ENCODE measurements at regions not wholly inside any gene's neighbourhood (a gene's known extent, or its start where the extent isn't known, plus 50 kb on each side); places are given as distances from the start of the nearest gene placed in this dataset.

GRCh38 chr6:19142275-19142674 is 694.9 kb upstream of the ID4 start:
- H3K4me3 ChIP-seq (ENCODE audit: low read length), result no peak overlapping the region
- DNase-seq (ENCODE audit: low read depth), result no peak
- TF ChIP-seq CTCF (conservative IDR thresholded peaks at IDR 0.05; ENCODE audit: low read length), result no peak

- no peak for DNase-seq (ENCODE audit: low read depth)
- no peak for TF ChIP-seq CTCF (conservative IDR thresholded peaks at IDR 0.05; ENCODE audit: low read length)
- H3K4me3 ChIP-seq (ENCODE audit: low read length), result no peak overlapping the region
These were observed 686.9 kb upstream of the ID4 start for GRCh38 chr6:19150307-19150706.

GRCh38 chr6:19153270-19153980 is 683.7 kb upstream of the ID4 start:
- TF ChIP-seq CTCF (conservative IDR thresholded peaks at IDR 0.05; ENCODE audit: low read length), result no peak
- H3K4me3 ChIP-seq (ENCODE audit: low read length), result peak overlapping the region; percentile 10; the same call in 1 of the 2 replicates
- DNase-seq (ENCODE audit: low read depth), result peak; percentile 78

- no peak for DNase-seq (ENCODE audit: low read depth)
- no peak for TF ChIP-seq CTCF (conservative IDR thresholded peaks at IDR 0.05; ENCODE audit: low read length)
- peak overlapping the region; percentile 10; the same call in 1 of the 2 replicates for H3K4me3 ChIP-seq (ENCODE audit: low read length)
These were observed 683.2 kb upstream of the ID4 start for GRCh38 chr6:19153981-19154295.

GRCh38 chr6:19156443-19156842 is 680.7 kb upstream of the ID4 start:
- DNase-seq (ENCODE audit: low read depth), result no peak
- TF ChIP-seq CTCF (conservative IDR thresholded peaks at IDR 0.05; ENCODE audit: low read length), result no peak
- H3K4me3 ChIP-seq (ENCODE audit: low read length), result no peak overlapping the region

GRCh38 chr6:19157486-19157885 is 679.7 kb upstream of the ID4 start:
- H3K4me3 ChIP-seq (ENCODE audit: low read length), result no peak overlapping the region
- no peak for TF ChIP-seq CTCF (conservative IDR thresholded peaks at IDR 0.05; ENCODE audit: low read length)
- no peak for DNase-seq (ENCODE audit: low read depth)

- no peak for DNase-seq (ENCODE audit: low read depth)
- no peak for TF ChIP-seq CTCF (conservative IDR thresholded peaks at IDR 0.05; ENCODE audit: low read length)
- no peak overlapping the region for H3K4me3 ChIP-seq (ENCODE audit: low read length)
These were observed 678.6 kb upstream of the ID4 start for GRCh38 chr6:19158586-19158985.
